Stimulated activated CD4-positive, alpha-beta T cell treated with anti-CD3 and anti-CD28 coated beads, Interleukin-4, amount 100 ng/mL, for 1 hour (primary cell): ENCODE measurements at regions not wholly inside any gene's neighbourhood (a gene's known extent, or its start where the extent isn't known, plus 50 kb on each side); places are given as distances from the start of the nearest gene placed in this dataset.

ENCODE experiments used
- DNase-seq: peaks from one replicate; pipeline ENCODE4 v3.0.0-alpha.2; 2020

DNA sequence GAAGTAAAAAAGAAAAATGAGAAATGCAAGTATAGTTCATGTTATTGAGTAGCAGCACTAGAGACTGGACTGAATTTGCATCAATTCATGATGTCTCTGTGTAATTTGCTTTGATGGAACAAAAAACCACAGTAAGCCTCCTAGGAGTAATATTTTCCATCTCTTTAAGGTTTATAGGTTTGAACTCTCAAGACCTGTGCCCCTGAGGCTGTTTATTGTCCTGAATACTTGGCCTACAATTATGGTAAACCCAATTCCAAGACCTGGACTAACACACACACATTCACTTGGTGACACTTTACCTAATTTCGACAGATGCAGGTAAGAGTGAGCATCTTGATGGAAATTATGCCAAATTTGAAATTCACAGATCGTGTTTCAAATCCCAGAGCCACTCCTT is 71.8 kb upstream of the ZNF521 start:
- no peak for DNase-seq

- DNase-seq = no peak
Observed at GRCh38 chr18:25423267-25423666, 71.3 kb upstream of the ZNF521 start.

DNA sequence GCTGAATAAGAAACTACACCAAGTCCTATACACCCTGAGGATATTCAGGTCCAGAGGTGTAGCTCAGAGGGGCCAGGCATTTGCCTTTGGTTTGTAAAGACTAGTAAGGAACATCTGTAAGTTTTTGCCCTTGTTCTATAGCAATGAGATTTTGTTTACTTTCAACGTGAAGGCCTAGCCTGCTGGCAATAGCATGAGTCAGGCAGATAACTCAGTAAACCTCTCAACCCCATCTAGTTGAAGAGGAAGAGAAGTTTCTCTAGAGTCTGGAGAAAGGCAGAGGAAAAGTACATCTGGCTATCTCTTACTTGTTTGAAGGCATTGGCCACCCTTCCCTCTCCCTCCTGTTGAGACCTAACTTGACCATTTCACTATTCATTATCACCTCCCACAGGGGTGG is 70.3 kb upstream of the ZNF521 start:
- no peak for DNase-seq

DNA sequence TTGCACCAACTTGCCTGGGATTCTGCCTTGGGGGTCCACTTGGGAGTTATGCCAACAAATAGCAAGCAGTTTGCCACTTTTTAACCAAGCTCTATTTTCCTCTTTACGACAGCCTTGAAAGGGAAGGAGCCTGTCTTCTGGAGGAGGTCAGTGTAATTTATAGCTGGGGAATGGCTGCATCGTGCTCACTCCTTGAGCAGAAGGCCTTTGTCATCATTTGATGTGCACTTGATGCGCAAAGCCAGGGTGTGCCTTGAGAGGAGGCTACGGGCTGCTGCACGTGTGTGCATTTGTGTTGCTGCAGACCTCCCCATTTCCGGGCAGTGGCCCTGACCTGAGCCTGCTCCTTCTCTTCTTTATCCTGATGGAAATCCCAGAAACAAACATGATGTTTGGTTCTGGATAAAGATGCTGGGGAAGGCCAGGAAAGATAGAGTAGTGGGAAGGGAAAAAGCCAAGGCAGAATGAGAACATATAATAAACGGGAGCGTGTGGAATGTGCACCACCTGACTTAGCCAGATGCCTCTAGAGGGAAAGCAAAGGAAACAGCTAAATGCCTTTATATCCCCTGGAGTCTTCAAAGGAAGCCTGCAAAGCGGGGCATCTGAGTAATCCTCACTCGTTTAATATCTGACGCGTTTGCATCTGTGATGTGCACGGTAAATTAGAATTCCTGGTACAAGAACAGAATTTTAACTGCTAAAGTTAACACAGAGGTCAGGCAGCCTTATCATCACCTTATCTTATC is 68.3 kb upstream of the ZNF521 start:
- no peak for DNase-seq

- no peak for DNase-seq
Observed at GRCh38 chr18:25416374-25416773, 64.4 kb upstream of the ZNF521 start.

GRCh38 chr18:25409971-25410370 is 58.0 kb upstream of the ZNF521 start:
- DNase-seq = no peak

DNA sequence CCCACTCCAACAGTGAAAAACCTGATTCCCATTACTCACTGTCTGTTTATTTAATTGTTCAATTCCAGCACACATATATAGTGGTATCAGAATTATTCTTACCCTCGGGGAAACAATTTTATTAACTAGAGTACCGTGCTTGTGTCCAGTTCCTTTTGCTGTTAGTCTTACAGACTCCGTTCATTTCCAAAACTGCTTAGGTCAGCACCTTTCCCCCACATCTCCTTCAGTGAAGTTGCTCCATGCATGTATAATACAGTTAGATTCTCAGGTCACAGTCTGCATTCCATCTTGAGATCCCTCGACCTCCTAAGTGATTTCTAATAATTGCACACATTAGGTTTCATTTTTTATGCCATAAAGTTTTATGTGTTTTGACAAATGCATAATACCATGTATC is 56.3 kb upstream of the ZNF521 start:
- DNase-seq = no peak
